Erythroblast (primary cell): ENCODE measurements at regions not wholly inside any gene's neighbourhood (a gene's known extent, or its start where the extent isn't known, plus 50 kb on each side); places are given as distances from the start of the nearest gene placed in this dataset.
"Not testable (repeated sequence)": the region's sequence is repeated elsewhere in the genome, so short reads cannot be mapped to it uniquely, and the experiment has no call there.

Experiments
- DNase-seq, 2 experiments: peaks; one replicate each; lab custom pipeline; 2025; lab: John Stamatoyannopoulos, UW
- GATA1 ChIP-seq: IDR thresholded peaks from 2 replicates; pipeline ENCODE4 v1.6.1; 2011; ENCODE audit warnings: low read depth, mild to moderate bottlenecking, control low read depth, low read length, moderate library complexity
- POLR2A ChIP-seq: IDR thresholded peaks from 2 replicates; pipeline ENCODE4 v1.6.1; 2011; ENCODE audit warnings: mild to moderate bottlenecking, low read length

DNA sequence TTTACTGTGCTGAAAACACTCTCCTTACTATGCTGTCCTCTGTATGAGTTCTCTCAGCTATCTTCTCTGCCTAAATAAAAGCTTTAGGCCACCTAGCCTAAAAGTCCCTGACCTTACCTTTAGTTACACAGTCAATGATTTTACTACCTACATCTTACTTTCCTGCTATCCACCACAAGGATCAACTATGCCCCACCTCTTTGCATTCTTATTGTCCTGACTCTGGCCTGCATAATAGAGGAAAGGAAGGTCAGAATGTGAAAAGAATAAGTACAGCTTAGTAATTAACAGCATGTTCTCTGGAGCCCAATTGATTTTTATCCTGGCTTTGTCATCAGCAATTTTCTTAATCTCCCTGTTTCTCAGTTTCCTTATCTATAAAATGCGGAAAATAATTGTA lies 1257.8 kb downstream of the RPA4 start:
- no peak for DNase-seq
- TF ChIP-seq GATA1 (no peak), POLR2A (no peak)

DNA sequence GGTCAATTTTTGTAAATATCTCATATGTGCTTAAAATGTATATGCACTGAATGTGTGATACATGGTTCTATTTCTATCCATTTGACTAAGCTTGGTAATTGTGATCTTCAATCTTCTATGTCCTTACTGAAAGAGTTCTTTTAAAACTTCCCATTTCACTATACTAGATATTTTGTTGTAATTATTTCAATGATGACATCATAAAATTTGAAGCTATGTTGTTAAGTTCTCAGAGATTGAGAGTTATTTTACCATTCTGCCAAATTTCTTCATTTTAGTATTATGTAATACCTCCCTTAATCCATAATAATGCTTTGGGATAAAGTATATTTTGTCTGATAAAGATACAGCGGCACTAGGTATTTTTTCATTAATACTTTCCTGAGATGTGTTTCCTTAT lies 1307.3 kb downstream of the RPA4 start:
- no peak for TF ChIP-seq POLR2A
- no peak for TF ChIP-seq GATA1
- no peak for DNase-seq

DNA sequence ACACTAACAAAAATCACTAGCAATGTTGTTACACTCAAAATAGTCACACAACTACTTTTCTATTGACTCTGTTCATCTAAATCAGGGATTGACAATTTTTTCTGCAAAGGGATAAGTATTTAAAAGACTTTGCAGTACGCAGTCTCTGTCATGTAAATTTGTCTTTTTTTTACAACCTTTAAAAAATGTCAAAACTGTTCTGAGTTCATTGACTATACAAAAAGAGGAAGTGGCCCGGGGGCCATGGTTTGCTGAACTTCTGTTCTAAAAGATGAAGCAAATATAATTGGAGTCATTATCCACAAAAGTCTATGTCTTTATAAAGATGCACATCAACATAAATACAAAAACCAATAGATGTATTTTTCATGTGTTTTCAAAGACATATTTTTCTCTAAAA lies 1310.3 kb downstream of the RPA4 start:
- no peak for DNase-seq
- TF ChIP-seq GATA1 = no peak
- TF ChIP-seq POLR2A = no peak

DNA sequence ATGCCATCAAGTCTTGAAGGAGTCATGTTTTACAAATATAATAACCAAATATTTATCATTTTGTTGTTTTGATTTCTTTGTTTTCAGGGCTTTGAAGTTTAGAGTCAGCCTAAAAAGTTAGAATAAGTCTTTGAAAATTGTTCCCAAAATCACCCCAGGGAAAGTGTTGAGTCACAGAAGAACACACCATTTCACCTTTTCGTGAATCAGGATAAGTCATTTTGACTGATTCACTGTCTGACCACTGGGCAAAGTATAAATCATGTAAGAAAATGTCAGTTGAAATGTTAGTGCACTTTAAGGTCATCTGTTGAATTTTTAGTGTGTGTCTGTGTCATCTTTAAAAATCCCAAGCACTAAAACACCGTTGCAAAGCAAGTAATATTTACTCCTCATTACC lies 1320.1 kb downstream of the RPA4 start:
- TF ChIP-seq POLR2A = no peak
- TF ChIP-seq GATA1 = no peak
- DNase-seq = no peak

DNA sequence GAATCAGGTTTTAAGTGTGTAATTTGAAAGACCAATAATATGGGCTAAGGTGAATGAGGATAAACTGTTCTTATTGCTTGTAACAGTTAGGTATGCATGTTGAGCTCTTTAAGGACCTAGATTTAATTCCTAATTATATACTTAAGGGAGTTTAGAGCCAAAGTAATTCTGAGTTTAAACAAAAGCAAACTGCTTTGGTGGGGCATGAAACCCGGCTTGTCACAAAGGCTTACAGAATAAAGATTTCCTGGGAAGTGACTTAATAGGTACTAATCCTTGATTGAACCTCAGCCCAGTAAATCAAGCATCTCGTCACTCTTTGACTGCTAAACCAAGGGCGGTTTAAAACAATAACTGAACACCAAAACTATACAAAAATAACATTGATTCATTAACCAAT lies 1324.2 kb downstream of the RPA4 start:
- TF ChIP-seq GATA1 (no peak), POLR2A (no peak)
- no peak for DNase-seq

DNA sequence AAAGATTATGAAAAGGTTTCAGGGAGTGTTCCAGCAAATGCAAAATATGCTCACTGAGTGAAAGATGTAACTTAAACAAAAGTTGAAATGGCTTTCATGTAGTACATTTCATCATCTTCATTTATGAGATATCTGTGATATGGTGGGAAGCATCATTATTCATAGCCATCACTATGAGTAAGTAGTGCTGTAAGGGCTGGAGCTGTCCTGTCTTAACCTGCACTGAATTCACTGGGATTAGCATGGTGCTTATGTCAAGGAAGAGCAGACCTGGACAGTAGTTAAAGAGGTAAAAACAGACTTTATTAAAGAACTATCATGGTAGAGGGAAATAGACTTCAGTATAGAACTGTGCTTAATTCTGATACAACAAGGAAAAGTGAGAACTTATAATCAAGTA lies 1347.3 kb downstream of the RPA4 start:
- no peak for DNase-seq
- TF ChIP-seq GATA1 = no peak
- TF ChIP-seq POLR2A = no peak

DNA sequence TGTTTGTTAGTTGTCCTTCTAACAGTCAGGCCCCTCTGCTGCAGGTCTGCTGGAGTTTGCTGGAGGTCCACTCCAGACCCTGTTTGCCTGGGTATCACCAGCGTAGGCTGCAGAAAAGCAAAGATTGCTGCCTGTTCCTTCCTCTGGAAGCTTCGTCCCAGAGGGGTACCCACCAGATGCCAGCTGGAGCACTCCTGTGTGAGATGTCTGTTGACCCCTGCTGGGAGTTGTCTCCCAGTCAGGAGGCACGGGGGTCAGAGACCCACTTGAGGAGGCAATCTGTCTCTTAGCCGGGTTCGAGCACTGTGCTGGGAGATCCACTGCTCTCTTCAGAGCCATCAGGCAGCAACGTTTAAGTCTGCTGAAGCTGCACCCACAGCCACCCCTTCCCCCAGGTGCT lies 1356.4 kb downstream of the RPA4 start:
- DNase-seq = not testable (repeated sequence)

DNA sequence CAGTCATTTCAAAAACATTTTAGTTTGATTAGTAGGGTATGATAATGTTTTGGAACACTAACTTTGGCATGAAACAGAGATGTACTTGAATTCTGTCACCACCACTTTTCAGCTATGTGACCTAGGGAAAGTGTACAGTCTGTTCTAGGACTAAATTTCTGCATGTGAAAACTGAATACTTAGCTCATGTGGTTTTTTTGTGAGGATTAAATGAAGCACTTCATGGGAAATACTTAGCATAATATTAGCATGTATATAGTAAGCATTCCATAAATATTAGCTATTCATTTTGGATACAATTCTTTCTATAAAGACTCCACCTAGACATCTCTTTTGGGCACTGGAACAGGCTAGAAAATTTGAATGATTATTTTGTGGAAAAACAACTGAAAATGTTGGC lies 1379.4 kb downstream of the RPA4 start:
- TF ChIP-seq POLR2A (no peak), GATA1 (no peak)
- no peak for DNase-seq

DNA sequence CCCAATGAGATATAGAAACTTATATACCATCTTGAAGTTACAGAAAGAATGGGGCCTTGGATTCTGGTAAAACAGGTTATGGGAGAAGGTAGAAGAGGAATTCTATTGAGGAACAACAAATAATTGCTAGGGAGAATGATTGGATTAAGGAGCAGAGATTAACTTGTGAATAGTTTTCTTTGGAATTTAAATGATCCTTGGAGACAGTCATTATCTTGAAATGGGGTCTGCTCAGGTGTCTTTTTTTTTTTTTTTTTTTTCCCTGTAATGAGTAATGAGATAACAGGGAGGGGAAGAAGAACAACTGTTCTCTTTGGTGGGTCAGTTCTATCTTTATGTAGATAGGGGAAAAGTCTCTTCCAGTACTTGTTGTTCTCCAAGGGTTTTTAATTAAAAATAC lies 1406.0 kb downstream of the RPA4 start:
- DNase-seq = no peak
- TF ChIP-seq POLR2A = no peak
- no peak for TF ChIP-seq GATA1

DNA sequence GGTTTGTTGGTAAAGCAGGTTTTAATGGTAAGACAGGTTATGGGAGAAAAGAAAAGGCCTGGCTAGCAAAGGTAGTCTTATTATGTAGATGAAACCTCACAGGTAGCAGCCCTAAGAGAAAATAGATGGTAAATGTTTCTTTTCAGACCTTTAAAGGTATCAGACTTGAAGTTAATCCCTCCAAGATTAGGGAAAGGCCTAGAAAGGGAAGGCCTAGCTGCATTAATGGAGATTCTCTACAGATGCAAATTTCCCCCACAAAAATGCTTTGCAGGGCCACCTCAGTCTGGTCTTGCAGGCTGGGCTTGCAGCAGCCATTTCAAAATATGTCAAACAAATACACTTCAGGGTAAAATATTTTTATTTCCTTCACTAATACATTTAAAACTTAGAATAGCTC lies 1410.6 kb downstream of the RPA4 start:
- TF ChIP-seq POLR2A (no peak), GATA1 (no peak)
- DNase-seq = no peak

DNA sequence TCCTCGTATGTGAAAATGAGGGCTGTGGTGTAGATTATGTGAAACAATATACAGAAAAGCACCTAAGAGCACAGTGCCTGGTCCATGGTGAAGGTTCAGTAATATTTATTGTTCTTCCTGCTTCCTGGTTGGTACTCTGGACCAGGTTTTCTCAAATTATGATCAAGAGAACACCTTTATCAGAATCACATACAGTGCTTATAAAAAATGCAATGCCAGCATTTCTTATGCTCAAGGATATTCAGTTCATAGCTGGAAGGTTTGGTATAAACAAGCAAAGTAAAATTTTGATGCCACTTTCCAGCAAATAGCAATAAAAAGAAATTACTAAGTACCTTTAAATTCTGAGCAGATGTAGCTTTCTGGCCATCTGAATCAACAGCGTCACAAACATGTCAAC lies 1412.4 kb downstream of the RPA4 start:
- TF ChIP-seq GATA1 (no peak), POLR2A (no peak)
- no peak for DNase-seq

DNA sequence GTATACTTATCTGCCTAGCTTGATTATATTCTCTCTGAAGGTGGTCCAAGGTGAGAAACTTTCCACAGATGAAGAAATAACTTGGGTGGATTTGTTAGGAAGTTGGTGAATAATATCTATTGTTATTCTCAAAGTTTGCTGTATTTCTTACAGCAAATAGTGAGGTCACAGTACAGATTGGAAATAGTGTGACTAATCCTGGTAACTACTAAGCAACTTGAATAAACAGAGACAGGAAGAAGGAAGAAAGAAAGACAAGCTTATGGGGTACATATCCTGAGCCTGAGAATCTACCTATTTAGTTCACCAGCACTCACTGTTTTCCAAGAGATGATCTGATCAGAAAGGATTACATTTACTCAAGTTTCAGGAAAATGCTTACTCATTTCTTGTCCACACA lies 1416.1 kb downstream of the RPA4 start:
- DNase-seq = no peak
- TF ChIP-seq POLR2A (no peak), GATA1 (no peak)

DNA sequence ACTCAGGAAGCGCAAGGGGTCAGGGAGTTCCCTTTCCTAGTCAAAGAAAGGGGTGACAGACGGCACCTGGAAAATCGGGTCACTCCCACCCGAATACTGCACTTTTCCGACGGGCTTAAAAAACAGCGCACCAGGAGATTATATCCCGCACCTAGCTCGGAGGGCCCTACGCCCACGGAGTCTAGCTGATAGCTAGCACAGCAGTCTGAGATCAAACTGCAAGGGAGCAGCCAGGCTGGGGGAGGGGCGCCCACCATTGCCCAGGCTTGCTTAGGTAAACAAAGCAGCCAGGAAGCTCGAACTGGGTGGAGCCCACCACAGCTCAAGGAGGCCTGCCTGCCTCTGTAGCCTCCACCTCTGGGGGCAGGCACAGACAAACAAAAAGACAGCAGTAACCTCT lies 1416.8 kb downstream of the RPA4 start:
- DNase-seq = not testable (repeated sequence)

DNA sequence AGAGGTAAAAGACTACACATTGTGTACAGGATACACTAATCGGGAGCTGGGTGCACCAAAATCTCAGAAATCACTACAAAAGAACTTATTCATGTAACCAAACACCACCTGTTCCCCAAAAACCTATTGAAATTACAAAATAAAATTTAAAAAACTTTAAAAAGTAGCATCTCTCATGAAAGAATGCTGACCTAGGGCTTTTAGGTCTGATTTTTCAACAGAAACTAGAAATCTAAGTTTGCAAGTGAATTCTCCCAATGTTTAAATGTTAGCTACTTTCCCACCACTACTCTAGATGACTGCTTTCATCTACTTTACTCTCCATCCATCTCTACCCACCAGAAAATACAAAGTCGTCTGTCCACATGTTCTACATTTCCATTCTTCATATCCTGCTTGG lies 1447.7 kb downstream of the RPA4 start:
- no peak for DNase-seq
- TF ChIP-seq GATA1 = no peak
- no peak for TF ChIP-seq POLR2A

DNA sequence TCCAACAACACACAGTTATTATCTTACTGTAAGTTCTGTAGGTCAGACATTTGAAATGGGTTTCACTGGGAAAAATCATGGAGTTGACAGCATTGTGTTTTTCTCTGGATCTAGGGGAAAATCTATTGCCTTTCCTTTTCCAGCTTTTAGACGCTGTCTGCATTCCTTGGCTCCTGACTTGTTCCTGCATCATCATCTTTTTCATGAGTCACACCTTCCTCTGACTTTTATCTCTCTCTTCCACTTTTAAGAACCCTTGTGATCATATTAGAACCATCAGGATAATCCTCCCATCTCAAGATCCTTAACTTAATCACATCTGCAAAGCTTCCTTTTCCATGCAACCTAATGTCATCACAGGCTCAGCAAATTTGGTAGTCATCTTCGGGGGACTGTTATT lies 1454.8 kb downstream of the RPA4 start:
- TF ChIP-seq GATA1 (no peak), POLR2A (no peak)
- no peak for DNase-seq

DNA sequence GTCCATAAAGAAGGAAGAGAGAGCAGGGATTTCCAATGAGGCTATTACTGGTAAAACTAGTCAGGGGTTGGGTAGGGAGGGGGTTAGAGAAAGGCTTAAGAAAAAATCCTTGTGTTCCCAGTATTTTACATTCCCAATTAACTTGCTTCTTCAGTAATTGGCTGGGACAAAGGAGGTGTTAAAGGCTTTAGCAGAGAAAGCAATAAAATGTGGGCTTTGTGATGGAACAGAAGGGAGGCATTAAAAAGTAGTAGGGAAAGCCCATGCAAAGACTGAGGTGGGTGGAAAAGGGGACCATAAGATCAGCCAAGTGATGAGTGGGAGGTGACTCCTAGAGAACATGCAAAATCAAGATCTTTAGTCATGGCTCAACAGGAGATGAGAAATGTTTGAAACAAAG lies 1467.2 kb downstream of the RPA4 start:
- TF ChIP-seq POLR2A = no peak
- no peak for TF ChIP-seq GATA1
- DNase-seq = no peak
